GM19452 (cell line): ENCODE measurements at regions not wholly inside any gene's neighbourhood (a gene's known extent, or its start where the extent isn't known, plus 50 kb on each side); places are given as distances from the start of the nearest gene placed in this dataset.
"Not testable (repeated sequence)": the region's sequence is repeated elsewhere in the genome, so short reads cannot be mapped to it uniquely, and the experiment has no call there.

ENCODE experiments used
- ATAC-seq: cut with Tn5 transposase; IDR thresholded peaks from one replicate; pipeline ENCODE4 v1.9.1; 2021; ENCODE audit not compliant: unreplicated experiment

DNA sequence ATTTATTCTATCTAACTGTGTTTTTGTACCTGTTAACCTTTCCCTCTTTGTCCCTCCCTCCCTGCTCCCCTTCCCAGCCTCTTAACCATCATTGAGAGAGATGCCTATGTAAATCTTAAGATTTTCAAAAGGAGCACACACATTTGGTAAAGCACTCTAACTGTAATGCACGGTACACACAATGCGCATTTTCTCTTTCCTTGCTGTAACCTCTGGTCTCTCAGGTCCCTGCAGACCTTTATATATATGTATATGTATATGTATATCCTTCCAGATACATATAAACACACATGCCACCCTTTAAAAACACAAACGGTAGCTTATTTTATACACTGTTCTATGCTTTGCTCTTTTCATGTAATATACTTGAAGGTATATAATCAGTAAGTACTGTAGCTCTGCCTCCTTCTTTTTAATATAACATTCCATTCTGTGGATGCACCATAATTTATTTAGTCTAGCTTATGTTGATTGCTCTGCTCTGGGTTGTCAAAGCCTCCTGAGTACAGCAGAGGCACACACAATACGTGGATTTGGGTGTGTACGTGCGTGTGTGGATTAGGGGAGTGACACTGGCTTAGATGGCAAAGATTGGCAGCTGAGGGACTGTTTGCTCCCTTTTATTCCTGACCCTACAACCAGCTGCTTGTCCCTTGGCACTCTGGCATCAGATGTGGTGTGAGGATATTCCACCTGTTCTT, 118.4 kb upstream of the PTPN20 start:
- ATAC-seq: not testable (repeated sequence)

DNA sequence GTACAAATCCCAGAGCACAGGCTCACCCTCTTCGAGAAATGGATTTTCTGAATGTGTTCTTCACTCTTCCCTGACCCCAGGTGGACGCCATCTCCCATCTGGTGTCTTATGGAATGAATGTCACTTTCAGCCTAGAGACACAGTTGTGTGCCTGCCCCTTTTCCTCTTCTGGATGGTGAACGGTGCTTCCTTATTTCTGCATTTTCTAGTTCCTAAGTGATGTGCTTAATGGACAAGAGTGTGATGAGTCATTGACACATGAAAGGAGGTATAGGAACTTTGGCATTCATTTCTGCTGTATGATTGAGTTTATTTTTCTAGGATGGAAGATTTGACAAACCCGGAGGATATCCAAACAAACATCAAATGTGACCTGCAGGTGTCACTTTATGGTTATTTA, 114.9 kb upstream of the PTPN20 start:
- not testable (repeated sequence) for ATAC-seq

DNA sequence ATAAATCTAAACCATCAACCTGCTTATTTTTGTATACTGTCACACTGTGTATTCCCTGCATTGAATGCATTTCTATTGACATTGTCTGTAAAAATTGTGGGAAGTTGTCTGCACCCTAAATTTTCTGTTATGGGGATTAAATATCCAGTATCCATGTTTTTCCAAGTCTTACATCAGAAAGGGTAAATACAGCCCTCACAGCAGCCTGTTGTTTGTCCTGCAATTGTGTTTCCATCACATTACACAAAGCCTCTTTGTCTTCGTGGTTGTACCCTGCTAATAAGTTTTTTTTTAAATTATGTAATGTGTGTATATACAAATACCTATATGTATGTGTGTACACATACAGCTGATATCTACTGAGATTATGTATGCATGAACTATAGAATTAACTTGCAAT, 109.2 kb upstream of the PTPN20 start:
- ATAC-seq: not testable (repeated sequence)

DNA sequence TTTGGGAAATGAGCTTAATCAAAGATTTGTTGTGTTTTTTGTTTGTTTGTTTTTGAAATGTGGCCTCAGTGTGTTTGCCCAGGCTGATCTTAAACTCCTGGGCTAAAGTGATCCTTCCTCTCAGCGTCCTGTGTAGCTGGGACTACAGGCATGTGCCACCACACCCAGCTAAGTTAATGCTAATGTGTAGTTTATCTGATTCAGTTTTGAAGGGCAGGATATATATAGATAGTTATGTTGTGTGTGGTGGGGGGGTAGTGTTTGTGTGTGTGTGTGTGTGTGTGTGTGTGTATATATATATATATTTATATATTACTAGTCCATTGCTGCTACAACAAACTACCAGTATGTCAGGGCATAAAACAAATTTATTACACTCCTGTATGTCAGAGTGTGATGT, 108.1 kb upstream of the PTPN20 start:
- ATAC-seq: not testable (repeated sequence)

DNA sequence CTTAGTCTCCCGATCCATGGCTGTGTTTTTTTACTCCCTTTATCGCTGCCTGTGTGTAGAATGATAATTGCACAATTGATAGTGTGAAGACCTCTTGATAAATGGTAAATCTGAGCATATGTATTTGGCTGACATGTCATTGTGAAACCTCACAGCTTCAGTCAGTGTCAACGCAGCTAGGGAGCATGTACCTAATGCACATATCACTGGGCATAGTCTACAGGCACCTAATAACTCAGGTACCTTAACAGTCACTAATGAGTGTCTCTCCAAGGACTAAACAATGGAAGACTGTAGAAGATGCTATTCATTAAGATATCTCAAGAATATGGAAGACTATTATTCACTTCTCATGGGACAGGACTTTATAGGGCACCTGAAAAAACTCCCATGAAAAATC, 101.0 kb upstream of the PTPN20 start:
- not testable (repeated sequence) for ATAC-seq

DNA sequence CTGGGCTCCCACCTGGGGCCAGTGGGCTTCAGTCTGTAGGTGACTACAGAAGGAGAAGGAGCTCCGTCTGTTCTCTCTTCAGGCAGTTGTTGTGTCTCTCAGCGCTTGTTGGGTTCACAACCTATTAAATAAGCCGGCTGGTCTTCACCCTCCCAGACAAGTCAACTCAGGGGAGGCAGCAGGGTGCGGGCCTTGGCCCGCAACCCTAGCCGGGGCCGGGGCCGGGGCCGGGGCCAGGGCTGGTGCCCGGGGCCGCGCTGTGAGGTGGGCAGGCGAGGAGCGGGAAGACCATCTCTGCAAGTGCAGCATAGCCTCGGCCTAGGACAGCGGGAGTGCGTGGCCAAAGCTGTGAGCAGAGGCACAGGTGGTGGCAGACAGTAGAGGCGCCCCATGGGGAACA, 95.1 kb upstream of the PTPN20 start:
- ATAC-seq: not testable (repeated sequence)

DNA sequence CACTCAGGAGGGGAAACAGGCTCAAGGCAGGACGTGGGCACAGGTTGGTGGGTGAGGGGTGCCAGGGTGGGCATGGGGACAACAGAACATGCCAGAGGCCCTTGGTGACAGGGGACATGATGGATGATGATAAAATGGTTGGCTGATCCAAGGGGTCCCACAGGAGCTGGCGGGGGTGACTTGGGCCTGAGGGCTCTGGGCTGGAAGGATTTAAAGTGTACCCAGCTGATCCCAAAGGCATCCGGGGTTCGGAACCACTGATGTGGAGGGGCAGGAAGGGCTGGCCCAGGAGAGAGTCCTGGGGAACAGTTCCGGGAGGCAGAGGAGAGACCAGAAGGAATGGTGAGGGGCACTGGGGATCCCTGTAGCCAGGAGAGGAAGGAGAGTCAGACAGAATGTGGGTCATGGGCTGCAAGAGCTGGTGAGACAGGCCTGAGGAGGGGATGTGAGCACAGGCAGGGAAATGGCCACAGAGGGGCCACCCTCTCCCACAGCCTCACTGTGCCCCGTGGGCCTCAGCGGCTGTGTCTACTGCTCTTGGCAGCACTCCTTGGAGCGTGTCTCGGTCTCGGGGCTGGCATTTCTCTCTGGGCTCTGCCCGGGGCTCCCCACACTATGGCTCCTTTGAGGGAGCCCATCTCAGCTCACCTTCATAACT, 70.7 kb upstream of the PTPN20 start:
- ATAC-seq: not testable (repeated sequence)

DNA sequence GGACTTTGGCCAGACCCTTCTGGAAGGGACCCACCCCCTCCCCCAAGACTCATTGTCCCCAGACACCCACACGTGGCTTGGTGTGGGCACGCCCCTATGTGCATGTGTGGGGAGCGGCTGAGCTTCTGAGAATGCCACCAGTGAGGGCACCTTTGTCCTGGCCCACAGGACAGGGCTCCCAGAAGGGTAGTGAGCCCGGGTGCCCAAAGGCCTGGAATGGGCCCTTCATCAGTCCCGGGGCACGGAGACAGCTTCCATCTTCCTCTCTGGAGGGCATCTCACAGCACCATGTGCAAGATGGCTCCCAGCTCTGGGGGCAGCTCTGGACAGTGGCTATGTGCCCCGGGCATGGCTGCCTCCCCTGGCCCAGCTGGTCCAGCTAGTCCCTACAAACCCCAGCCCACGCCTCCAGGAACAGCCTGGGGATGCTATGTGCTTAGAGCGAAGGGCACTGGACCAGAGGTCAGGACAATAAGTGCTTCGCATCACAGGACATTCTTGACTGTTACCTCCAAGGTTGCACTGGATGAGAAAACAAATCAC, 70.1 kb upstream of the PTPN20 start:
- ATAC-seq: not testable (repeated sequence)

DNA sequence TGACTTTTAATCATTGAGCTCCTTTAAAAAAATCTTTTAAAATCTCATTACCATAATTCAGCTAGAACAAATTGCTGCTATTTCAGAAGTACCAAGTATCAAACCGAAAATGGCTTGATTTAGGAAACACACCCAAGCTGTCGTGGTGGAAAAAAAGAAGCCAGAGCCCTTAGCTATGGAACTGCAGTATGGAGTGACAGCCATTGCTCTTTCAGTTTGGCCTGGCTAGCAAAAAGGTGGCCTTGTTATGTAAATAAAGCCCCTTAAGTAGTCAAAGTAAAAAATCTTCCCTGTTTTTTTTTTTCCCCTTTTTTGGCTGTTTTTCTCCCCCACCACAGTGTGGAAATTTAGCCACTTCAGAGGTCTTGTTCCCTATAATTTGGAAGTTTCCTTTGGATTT, 66.0 kb upstream of the PTPN20 start:
- not testable (repeated sequence) for ATAC-seq

DNA sequence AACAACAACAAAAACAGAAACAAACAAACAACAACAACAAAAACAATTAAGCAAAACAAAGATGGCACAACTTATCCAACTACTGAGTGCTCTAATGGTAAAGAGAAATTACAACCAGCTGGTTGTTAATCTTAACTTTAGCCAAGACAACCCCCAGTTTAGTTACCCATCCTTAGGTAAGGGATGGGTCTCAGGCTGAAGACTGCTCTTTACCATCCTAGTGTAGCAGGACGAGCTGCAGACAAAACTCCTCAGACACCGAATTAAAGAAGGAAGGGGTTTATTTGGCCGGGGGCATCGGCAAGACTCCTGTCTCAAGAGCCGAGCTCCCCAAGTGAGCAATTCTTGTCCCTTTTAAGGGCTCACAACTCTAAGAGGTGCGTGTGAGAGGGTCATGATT, 65.6 kb upstream of the PTPN20 start:
- not testable (repeated sequence) for ATAC-seq

DNA sequence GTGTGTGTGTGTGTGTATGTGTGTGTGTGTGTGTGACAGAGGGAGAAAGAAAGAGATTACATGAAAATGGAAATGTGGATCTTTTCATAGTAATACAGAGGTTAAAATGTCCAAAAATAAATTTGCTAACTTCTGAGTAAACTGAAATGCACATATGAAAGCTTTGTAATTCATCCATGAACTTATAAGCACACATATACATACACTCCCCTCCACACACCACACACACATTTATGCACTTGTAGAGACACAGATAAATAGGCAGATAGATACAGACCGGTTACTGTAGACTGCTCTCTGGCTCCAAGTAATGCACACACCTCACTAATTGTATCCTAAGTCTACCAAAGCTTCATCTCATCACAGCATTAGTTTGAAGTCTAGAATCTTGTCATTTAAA, 50.5 kb upstream of the PTPN20 start:
- not testable (repeated sequence) for ATAC-seq
